ENCODE measurements at regions not wholly inside any gene's neighbourhood (a gene's known extent, or its start where the extent isn't known, plus 50 kb on each side); places are given as distances from the start of the nearest gene placed in this dataset.
"Not testable (repeated sequence)": the region's sequence is repeated elsewhere in the genome, so short reads cannot be mapped to it uniquely, and the experiment has no call there.

DNA sequence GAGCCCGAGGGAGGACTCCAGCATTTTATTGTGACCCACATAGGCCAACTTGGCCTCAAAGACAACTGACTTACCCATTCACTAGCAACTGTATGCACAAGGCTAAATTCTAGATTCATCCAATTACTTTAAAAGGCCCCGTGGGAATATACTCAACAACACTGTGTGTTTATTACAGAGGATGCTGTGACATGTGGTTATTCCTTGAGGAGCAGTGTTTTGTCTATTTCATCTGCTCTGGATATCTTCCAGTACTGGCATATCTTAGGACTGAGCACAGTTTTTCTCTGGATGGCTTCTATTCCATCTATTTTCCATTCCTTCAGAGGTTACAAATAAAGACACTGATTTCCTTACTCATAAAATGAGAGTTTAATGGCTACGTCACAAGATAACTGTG lies 87.2 kb upstream of the KRAS start:
- no peak for DNase-seq (ENCODE audit: low read depth)

DNA sequence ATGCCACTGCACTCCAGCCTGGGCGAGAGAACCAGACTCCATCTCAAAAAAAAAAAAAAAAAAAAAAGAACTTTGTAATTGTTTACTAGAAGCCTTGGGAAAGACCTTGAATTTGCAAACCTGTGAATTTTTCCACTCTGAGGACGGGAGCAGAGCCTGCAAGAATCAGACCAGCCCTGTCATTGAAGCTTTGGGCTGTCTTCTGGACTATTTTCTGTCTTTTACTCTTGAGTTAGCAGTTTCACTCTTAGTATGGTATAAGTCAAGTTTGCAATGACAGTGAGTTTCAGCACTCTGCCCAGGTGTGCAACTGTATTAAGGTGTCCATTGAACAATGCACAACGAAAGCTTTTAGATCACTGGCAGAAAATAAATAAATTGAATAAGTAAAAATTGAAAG lies 81.4 kb upstream of the KRAS start:
- no peak for DNase-seq (ENCODE audit: low read depth)

DNA sequence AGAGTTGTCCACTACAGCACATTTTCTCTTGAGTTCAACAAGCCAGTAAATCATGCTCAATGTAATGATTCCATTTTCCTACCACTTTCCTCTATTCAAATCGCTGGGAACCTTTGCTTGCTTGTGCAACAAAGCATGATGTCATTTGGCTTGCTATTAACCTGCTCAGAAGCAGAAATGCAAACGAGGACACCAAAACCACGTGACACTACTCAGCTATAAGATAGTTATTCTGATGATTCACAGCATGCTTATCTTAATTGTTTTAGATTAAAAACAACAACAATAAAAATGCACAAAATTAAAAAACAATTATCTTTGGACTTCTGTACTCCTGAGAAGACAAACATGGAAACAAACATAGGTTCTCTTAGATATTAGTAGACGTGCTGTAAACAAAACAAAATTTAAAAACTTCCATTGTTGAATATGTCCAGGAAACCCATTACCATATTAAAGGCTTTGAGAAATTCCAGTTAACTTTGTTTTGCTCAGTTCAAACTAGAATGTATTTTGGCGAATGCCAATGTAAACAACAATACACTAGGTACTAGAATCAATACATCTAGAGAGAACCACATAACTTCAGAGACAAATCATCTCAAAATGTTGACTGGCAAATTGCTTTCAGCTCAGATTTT lies 77.5 kb upstream of the KRAS start:
- no peak for DNase-seq (ENCODE audit: low read depth)

DNA sequence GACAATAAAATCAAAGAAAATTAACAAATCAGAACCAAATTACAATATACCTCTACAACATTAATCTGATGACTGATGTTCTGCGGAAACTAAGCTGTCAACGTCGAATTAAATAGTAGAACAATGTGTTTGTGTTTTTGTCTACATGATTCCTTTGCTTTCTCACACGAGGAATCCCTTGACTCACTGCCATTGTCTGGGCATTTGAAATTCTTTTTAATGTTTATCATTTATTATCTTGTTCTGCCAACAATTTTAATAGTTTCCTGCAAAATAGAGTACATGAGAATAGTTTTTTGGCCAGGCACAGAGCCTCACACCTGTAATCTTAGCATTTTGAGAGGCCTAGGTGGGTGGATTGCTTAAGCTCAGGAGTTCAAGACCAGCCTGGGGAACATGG lies 76.6 kb upstream of the KRAS start:
- DNase-seq (ENCODE audit: low read depth), result no peak

DNA sequence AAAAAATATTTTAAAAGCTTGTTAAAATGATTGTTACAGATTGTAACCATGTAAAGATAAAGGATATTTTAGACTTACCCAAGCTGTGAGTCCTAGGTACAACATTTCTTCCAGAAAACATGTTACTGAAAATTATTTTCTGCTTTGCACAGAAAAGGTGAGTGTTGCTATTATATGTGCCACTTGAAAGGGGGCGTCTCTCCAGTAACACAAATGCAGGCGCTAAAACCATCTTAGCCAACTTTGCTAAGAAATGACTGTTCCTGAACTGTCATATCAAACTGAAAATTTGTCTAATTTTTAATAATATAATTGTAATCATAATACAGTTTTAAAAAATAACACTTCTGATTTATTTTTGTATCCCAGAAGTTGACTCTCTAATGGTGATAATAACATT lies 75.6 kb upstream of the KRAS start:
- no peak for DNase-seq (ENCODE audit: low read depth)

DNA sequence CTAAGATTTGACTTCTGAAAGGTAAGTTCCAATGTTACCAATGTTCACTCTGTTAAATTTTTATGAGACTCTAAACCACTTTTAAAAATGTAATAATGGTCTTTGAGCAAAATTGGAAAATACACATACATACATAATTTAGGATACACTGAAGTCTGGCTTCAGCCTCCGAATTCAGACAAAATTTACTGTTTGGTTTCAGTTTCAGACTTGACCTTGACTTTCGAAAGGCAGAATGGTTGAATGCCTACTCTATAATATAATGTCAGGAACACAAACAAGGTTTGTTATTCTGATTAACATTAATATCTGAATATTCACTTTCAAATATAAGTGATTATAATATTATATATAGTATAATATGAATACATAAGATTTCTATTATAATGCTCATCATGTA lies 74.1 kb upstream of the KRAS start:
- DNase-seq (ENCODE audit: low read depth), result no peak

DNA sequence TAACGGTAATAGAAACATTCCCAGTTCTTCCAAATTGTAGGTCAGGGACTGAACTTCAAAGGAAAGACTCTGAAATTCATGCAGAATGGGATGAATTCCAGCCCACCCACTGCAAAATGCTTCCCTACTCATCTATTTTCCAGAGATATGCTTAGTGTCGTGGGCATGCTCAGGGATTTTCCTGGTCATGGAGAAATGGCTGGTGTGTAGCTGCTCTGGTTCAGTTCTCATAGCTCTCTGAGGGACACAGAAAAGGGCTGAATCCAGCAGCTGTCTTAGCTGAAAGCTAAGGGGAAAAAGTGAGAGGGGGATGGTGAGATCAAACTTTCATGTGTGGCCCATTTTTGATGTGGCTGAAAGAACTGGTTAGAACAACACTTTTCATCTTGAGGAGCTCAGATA lies 72.9 kb upstream of the KRAS start:
- DNase-seq (ENCODE audit: low read depth), result no peak

DNA sequence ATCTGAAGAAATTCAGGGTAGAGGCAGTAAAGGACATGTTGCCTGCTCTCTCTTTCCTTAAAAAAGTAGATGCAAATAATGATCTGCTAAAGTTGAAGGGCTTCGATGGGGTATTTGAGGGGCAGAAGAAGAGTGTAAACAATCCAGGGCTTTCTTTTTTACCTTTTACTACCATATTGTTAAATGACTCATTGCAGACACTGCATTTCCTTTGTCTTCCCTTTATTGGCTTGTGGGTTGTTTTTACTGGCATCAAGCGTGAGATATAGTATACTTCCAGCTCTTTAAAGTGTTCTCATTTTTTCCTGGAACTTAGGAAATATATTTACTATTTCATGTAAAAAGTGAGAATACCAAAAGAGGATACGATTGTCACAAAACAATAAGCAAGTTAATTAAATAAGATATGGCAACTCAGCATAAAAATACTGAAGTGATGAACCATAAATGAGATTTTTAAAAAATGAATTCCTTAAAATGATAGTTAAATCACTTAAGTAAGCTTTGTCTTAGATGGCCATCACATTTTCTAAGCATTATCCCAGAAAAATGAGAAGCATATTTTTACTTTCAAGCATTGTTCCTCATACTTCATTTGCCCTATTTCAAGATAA lies 72.3 kb upstream of the KRAS start:
- no peak for DNase-seq (ENCODE audit: low read depth)

DNA sequence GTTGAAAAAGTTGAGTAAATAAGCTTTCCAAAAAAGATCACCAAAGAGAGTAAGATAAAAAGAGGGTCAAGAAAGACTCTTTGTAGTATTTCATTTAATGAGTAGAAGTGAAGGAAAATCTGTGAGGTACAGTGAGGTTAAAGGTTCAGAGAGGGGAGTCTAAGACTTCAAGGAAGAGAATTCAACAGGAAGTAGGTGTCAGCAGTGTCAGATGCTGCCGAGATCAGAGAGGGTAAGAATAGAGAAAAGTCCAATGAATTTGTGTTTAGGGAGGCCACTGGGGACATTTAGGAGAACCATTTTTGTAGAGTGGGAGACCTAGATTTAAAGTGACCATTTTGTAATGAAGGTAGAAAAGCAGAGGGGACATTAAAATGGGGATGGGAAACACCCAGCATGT lies 71.6 kb upstream of the KRAS start:
- no peak for DNase-seq (ENCODE audit: low read depth)

DNA sequence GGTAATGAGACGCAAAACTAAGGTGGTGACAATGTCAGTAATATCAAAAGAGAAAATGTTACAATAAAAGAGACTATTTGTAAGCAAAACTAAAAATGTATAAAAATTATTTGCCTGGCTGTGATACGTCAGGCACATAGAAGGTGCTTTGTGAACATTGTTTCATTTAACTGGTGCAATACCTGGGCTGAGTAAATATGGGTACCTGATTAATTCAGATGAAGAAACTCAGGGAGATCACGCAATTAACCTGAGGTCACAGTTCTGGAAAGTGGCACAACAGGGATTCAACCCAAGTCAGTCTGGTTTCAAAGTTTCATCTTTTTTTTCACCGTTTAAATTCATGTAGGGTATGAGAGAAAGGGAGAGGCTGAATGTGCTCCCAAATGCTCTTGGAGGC lies 71.0 kb upstream of the KRAS start:
- DNase-seq (ENCODE audit: low read depth), result no peak

DNA sequence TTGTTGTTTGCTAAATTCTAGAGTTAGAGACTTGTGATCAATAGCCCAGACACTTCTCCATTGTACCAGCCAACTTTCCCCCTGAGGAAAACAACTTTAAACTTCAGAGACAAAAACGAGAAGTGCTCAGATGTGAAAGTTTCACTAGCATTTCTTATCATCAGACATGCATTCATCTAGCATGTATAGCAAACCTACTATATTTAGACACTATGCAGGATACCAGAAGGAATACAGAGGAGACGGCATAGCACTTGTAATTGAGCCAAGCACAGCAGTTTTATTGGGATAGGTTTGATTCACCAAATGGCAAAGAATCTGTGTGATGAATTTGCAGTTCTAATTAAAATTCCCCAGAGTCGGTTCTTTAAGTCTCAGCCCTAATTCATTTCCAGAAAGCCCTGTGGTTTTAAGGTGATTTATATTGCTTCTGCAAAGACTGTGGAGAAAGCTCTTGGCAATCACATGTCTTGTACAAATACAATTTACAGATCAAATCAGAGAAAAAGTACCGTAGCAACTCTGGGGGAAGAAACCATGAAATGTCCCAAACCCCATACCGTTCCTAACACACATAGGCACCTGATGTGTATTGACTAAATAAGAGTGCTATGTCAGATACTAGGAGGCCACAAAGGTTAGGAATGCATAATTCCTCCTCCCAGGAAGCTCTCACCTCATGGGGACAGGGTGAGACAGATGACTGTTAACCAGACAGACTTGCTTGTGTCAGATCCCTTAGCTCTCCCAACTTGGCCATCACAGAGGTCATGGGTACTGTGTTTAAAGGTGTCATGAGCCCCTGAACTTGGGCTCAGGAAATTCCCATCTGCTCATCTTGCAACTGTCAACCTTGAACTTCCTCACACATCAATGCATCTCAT lies 69.6 kb upstream of the KRAS start:
- DNase-seq (ENCODE audit: low read depth), result no peak

DNA sequence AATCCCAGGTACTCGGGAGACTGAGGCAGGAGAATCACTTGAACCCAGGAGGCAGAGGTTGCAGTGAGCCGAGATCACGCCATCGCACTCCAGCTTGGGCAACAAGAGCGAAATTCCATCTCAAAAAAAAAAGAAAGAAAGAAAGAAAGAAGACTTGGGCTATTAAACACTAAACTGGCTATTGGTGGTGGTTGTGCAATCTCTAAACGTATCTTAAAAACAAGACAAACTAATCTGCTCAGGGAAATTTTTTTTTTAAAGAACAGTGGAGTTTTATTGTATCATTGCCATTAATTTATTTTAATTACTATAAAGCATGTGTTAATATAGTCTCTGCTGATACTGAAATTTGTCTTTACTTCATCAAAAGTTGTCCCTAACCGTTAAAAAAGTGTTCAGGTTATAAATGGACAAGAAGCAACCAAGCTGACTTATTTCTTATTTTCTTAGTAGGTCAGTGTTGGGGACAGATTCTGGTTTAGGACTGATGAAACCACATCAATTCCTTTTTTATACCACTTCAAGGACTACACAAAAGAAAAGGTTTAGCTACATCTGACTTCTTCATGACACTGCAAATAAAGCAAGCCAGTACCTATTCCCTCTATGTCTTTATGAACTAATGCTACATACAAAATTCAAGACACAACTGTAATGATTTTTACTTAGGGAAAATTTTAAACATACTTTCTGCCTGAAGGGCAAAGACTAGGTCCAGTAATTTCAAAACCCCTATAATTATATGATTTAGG lies 68.7 kb upstream of the KRAS start:
- no peak for DNase-seq (ENCODE audit: low read depth)

DNA sequence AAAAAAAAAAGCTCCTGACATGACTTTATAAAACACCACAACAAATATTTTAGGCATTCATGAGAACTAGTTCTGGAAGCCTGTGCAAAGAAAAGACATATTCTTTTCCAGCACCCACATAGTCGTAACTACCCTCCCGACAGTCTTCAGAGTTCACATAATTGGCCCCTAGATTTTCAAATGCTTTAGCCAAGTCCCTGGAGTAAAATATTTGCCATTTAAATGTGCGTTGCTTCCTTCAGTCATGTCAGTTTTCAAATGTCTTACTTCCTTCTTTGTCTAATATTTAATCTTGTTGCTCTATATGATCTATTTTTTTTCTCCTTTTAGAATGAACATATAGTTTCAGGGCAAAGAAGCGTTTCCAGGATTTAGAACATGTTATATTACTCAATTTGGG lies 66.8 kb upstream of the KRAS start:
- no peak for DNase-seq (ENCODE audit: low read depth)

DNA sequence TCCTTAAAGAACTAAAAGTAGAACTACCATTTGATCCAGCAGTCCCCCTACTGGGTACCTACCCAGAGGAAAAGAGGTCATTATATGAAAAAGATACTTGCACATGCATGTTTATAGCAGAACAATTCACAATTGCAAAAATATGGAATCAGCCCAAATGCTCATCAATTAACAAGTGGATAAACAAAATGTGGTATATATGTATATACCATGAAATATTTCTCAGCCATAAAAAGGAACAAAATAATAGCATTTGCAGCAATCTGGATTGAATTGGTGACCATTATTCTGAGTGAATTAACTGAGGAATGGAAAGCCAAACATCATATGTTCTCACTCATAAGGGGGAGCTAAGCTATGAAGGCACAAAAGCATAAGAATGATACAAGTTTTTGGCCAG lies 64.7 kb upstream of the KRAS start:
- no peak for DNase-seq (ENCODE audit: low read depth)

DNA sequence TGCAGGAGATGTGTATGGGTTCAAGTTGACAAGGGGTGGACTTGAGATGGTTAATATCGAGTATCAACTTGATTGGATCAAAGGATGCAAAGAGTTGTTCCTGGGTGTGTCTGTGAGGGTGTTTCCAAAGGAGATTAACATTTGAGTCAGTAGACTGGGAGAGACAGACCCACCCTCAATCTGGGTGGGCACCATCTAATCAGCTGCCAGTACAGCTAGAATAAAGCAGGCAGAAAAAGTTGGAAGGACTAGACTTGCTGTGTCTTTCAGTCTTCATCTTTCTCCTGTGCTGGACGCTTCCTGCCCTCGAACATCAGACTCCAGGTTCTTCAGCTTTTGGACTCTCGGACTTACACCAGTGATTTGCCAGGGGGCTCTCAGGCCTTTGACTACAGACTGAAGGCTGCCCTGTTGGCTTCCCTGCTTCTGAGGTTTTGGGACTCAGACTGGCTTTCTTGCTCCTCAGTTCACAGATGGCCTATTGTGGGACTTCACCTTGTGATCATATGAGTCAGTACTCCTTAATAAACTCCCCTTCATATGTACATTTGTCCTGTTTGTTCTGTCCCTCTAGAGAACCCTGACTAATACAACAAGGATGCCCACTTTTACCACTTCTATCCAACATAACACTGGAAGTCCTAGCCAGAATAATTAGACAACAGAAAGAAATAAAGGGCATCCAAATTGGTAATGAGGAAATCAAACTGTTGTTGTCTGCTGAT lies 62.7 kb upstream of the KRAS start:
- DNase-seq (ENCODE audit: low read depth), result not testable (repeated sequence)

DNA sequence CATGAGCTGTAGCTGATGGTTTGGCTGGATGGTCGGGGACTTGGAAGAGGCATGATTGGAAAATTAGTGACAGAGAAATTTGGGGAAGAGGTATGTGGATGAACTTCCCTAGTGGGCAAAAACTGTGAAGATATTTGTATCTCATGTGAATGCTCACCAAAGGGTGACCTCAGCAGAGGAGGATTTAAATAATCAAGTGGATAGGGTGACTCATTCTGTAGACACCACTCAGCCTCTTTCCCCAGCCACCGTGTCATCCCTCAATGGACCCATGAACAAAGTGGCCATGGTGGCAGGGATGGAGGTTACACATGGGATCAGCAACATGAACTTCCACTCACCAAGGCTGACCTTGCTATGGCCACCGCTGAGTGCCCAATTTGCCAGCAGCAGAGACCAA lies 60.8 kb upstream of the KRAS start:
- DNase-seq (ENCODE audit: low read depth), result no peak

DNA sequence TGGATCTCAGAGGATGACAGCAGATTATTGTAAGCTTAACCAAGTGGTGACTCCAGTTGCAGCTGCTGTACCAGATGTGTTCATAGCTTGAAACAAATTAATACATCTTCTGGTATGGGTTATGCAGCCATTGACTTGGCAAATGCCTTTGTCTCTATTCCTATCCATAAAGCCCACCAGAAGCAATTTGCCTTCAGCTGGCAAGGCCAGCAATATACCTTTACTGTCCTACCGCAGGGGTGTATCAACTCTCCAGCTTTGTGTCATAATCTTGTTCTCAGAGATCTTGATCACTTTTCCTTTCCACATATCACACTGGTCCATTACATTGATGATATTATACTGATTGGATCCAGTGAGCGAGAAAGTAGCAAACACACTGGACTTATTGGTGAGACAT lies 59.3 kb upstream of the KRAS start:
- not testable (repeated sequence) for DNase-seq (ENCODE audit: low read depth)

DNA sequence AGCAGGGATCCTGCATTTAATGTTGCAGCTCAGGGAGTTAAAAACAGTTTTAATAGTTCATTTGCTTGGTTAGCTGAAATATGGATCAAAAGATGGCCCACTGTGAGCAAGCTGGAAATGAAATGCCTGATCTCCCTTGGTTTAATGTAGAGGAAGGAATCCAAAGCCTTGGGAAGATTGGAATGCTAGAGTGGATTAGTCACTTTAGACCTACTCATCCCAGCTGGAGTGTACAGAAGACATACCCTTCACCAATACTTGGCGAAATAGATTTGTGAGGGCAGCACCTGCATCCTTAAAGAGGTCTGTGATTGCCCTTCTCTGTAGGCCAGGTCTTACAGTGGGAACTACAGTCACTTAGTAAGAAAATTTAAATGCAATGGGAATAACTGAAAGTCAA lies 58.0 kb upstream of the KRAS start:
- DNase-seq (ENCODE audit: low read depth), result peak; percentile 55

DNA sequence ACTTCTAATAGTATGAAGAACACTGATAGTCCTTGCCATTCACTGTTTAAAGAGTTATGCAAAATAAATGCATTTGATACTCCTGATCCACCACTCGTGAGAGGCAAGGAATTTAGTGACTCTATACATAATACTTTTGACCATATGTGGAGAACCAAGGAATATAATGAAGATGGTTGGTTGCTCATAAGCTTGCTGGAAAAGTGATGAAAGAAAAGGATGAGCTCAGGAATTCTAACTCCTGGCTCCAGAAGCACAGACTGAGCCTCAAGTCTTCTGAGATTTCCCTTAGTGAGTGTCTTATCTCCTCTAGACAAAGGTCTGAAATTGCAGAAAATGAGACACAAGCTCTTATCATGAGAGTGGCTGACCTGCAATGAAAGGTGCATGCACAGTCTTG lies 57.1 kb upstream of the KRAS start:
- no peak for DNase-seq (ENCODE audit: low read depth)

DNA sequence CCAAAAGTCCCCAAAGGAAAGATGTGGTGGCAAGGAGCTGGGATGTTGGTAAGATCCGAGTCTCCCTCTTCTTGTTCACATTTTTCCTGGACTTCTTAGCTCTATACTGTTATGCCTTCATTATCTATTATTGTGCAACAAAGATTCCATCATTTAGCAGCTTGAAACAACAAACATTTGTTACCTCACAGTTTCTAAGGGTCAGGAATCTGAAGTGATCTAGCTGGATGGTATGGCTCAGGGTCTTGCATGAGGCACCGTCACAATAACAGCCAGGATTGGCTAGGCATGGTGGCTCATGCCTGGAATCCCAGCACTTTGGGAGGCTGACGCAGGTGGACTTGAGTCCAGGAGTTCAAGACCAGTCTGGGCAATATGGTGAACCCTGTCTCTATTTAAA lies 51.1 kb upstream of the KRAS start:
- no peak for DNase-seq (ENCODE audit: low read depth)

All from HS-27A (cell line).